Ishikawa (cell line): ENCODE measurements at regions not wholly inside any gene's neighbourhood (a gene's known extent, or its start where the extent isn't known, plus 50 kb on each side); places are given as distances from the start of the nearest gene placed in this dataset.

Experiments
- CEBPB ChIP-seq: IDR thresholded peaks from 2 replicates; pipeline ENCODE4 v1.6.1; 2012
- CREB1 ChIP-seq: IDR thresholded peaks from 2 replicates; pipeline ENCODE4 v1.6.1; 2012; ENCODE audit warnings: low read depth
- EGR1 ChIP-seq: IDR thresholded peaks from 2 replicates; pipeline ENCODE4 v1.6.1; 2012
- EP300 ChIP-seq: IDR thresholded peaks from 2 replicates; pipeline ENCODE4 v1.6.1; 2012; ENCODE audit warnings: borderline replicate concordance
- FOXM1 ChIP-seq: IDR thresholded peaks from 2 replicates; pipeline ENCODE4 v1.6.1; 2012; ENCODE audit warnings: low read depth, borderline replicate concordance
- NFIC ChIP-seq: IDR thresholded peaks from 2 replicates; pipeline ENCODE4 v1.6.1; 2012
- RAD21 ChIP-seq: IDR thresholded peaks from 2 replicates; pipeline ENCODE4 v1.6.1; 2012; ENCODE audit warnings: low read depth
- REST ChIP-seq: IDR thresholded peaks from 2 replicates; pipeline ENCODE4 v1.6.1; 2012; ENCODE audit warnings: low read depth, mild to moderate bottlenecking
- TAF1 ChIP-seq: IDR thresholded peaks from 2 replicates; pipeline ENCODE4 v1.6.1; 2012; ENCODE audit warnings: low read depth, mild to moderate bottlenecking
- TEAD4 ChIP-seq: IDR thresholded peaks from 2 replicates; pipeline ENCODE4 v1.6.1; 2012
- TF ChIP-seq, protein P1 (sequence below): IDR thresholded peaks from 2 replicates; pipeline ENCODE4 v1.6.1; 2012
- TF ChIP-seq, protein P2 (sequence below): IDR thresholded peaks from 2 replicates; pipeline ENCODE4 v1.6.1; 2012

- TF ChIP-seq RAD21 = no peak
- no peak for TF ChIP-seq REST
- TF ChIP-seq CEBPB = no peak
- TF ChIP-seq, protein P1, sequence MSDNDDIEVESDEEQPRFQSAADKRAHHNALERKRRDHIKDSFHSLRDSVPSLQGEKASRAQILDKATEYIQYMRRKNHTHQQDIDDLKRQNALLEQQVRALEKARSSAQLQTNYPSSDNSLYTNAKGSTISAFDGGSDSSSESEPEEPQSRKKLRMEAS = no peak
- no peak for TF ChIP-seq EP300
- TF ChIP-seq CREB1 = no peak
- no peak for TF ChIP-seq NFIC
- TF ChIP-seq, protein P2, sequence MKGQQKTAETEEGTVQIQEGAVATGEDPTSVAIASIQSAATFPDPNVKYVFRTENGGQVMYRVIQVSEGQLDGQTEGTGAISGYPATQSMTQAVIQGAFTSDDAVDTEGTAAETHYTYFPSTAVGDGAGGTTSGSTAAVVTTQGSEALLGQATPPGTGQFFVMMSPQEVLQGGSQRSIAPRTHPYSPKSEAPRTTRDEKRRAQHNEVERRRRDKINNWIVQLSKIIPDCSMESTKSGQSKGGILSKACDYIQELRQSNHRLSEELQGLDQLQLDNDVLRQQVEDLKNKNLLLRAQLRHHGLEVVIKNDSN = no peak
- TF ChIP-seq TAF1 = no peak
- no peak for TF ChIP-seq TEAD4
- TF ChIP-seq FOXM1 = no peak
- TF ChIP-seq EGR1 = no peak
Observed at GRCh38 chr11:21687643-21688042, 505.2 kb upstream of the ANO5 start.
